Activated CD8-positive, alpha-beta memory T cell treated with anti-CD3 and anti-CD28 coated beads for 48 hours (primary cell): ENCODE measurements at regions not wholly inside any gene's neighbourhood (a gene's known extent, or its start where the extent isn't known, plus 50 kb on each side); places are given as distances from the start of the nearest gene placed in this dataset.

Experiments used
- DNase-seq, 3 experiments: peaks; one replicate each; pipeline ENCODE4 v3.0.0-alpha.2; 2020; ENCODE audit warnings: low read depth in 2 of 3, low spot score in 2 of 3

- DNase-seq, result no peak
Observed at GRCh38 chr1:30258876-30259275, 464.5 kb downstream of the MATN1 start.

GRCh38 chr1:30258471-30258870 is 464.9 kb downstream of the MATN1 start:
- DNase-seq, result no peak

GRCh38 chr1:30257742-30258380 is 465.5 kb downstream of the MATN1 start:
- DNase-seq, result no peak

- DNase-seq, result no peak
Observed at GRCh38 chr1:30257322-30257721, 466.1 kb downstream of the MATN1 start.

GRCh38 chr1:30256911-30257310 is 466.5 kb downstream of the MATN1 start:
- DNase-seq, result no peak

- DNase-seq, result no peak
Observed at GRCh38 chr1:30255111-30255724, 468.2 kb downstream of the MATN1 start.

GRCh38 chr1:30253807-30254440 is 469.5 kb downstream of the MATN1 start:
- no peak for DNase-seq

GRCh38 chr1:30253361-30253760 is 470.0 kb downstream of the MATN1 start:
- no peak for DNase-seq

- DNase-seq, result no peak
Observed at GRCh38 chr1:30250984-30251850, 472.2 kb downstream of the MATN1 start.

- DNase-seq, result no peak
Observed at GRCh38 chr1:30250338-30250983, 472.9 kb downstream of the MATN1 start.

- DNase-seq, result no peak
Observed at GRCh38 chr1:30249446-30250337, 473.7 kb downstream of the MATN1 start.

GRCh38 chr1:30248774-30249173 is 474.6 kb downstream of the MATN1 start:
- DNase-seq, result no peak

GRCh38 chr1:30248373-30248772 is 475.0 kb downstream of the MATN1 start:
- no peak for DNase-seq

GRCh38 chr1:30244801-30245200 is 478.6 kb downstream of the MATN1 start:
- no peak for DNase-seq

- DNase-seq, result no peak
Observed at GRCh38 chr1:30242722-30243457, 480.5 kb downstream of the MATN1 start.

- no peak for DNase-seq
Observed at GRCh38 chr1:30242168-30242567, 481.2 kb downstream of the MATN1 start.

GRCh38 chr1:30241681-30242080 is 481.7 kb downstream of the MATN1 start:
- DNase-seq, result no peak

GRCh38 chr1:30234091-30234490 is 489.3 kb downstream of the MATN1 start:
- DNase-seq, result no peak

- no peak for DNase-seq
Observed at GRCh38 chr1:30232288-30232899, 491.0 kb downstream of the MATN1 start.
